ENCODE measurements at regions not wholly inside any gene's neighbourhood (a gene's known extent, or its start where the extent isn't known, plus 50 kb on each side); places are given as distances from the start of the nearest gene placed in this dataset.

DNA sequence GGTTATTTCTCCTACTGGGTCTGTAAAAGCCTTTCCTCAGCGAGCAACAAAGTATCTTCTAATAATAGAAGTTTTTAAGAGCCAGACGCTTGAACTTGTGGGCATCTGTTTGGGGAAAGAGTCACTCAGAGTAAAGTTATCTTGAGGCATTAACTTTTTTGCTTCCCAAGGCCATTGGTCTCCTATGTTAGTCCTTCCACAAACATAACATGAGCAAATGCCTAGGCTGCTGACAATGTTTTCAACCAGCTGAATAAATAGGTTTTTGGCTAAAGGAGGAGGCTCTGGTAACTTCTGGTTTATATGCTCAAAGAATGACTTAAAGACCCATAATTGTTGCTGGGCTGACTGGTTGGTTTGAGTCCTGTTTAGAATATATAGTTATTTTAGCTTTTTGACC is 213.5 kb upstream of the SYNCRIP start:
- TF ChIP-seq EZH2phosphoT487 (IDR thresholded peaks at IDR 0.05; ENCODE audit: borderline replicate concordance, low read depth, low read length): no peak
- TF ChIP-seq, protein P1, sequence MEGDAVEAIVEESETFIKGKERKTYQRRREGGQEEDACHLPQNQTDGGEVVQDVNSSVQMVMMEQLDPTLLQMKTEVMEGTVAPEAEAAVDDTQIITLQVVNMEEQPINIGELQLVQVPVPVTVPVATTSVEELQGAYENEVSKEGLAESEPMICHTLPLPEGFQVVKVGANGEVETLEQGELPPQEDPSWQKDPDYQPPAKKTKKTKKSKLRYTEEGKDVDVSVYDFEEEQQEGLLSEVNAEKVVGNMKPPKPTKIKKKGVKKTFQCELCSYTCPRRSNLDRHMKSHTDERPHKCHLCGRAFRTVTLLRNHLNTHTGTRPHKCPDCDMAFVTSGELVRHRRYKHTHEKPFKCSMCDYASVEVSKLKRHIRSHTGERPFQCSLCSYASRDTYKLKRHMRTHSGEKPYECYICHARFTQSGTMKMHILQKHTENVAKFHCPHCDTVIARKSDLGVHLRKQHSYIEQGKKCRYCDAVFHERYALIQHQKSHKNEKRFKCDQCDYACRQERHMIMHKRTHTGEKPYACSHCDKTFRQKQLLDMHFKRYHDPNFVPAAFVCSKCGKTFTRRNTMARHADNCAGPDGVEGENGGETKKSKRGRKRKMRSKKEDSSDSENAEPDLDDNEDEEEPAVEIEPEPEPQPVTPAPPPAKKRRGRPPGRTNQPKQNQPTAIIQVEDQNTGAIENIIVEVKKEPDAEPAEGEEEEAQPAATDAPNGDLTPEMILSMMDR (conservative IDR thresholded peaks at IDR 0.05; ENCODE audit: low read length): no peak

Measured in OCI-LY7 (cell line).